Neural progenitor cell (in vitro differentiated cells): ENCODE measurements at regions not wholly inside any gene's neighbourhood (a gene's known extent, or its start where the extent isn't known, plus 50 kb on each side); places are given as distances from the start of the nearest gene placed in this dataset.

Experiments
- DNase-seq: peaks from one replicate; pipeline ENCODE4 v3.0.0-alpha.2; 2016; ENCODE audit warnings: low spot score
- H2AFZ ChIP-seq: fragments of 200-600 bp; sonication (generic); replicated peaks from 2 replicates; pipeline ENCODE4 v1.6.1; 2016; ENCODE audit warnings: antibody characterized with exemption
- H3F3A ChIP-seq: fragments of 200-600 bp; sonication (generic); 2 replicates; pipeline ENCODE4 v1.6.1; 2016; ENCODE audit warnings: antibody characterized with exemption, low read depth
- H3K27ac ChIP-seq: fragments of 200-600 bp; sonication (generic); 2 replicates; pipeline ENCODE4 v1.5.1; 2016; ENCODE audit warnings: mild to moderate bottlenecking
- H3K27me3 ChIP-seq: fragments of 200-600 bp; sonication (generic); 2 replicates; pipeline ENCODE4 v1.6.1; 2016; ENCODE audit warnings: mild to moderate bottlenecking, moderate library complexity
- H3K36me3 ChIP-seq: fragments of 200-600 bp; sonication (generic); 2 replicates; pipeline ENCODE4 v1.5.1; 2016
- H3K4me1 ChIP-seq: fragments of 200-600 bp; sonication (generic); 2 replicates; pipeline ENCODE4 v1.6.1; 2016; ENCODE audit warnings: mixed run types
- H3K4me2 ChIP-seq: fragments of 200-600 bp; sonication (generic); 2 replicates; pipeline ENCODE4 v1.6.1; 2016
- H3K4me3 ChIP-seq: fragments of 200-600 bp; sonication (generic); 2 replicates; pipeline ENCODE4 v1.5.1; 2016
- H3K79me2 ChIP-seq: fragments of 200-600 bp; sonication (generic); 2 replicates; pipeline ENCODE4 v1.6.1; 2016; ENCODE audit warnings: low read depth
- H3K9ac ChIP-seq: fragments of 200-600 bp; sonication (generic); 2 replicates; pipeline ENCODE4 v1.6.1; 2016
- H3K9me3 ChIP-seq: fragments of 200-600 bp; sonication (generic); 2 replicates; pipeline ENCODE4 v1.5.1; 2016; ENCODE audit warnings: low read depth
- H4K20me1 ChIP-seq: fragments of 200-600 bp; sonication (generic); 2 replicates; pipeline ENCODE4 v1.6.1; 2016; ENCODE audit warnings: low read depth
- H3K27ac Mint-ChIP-seq: 3 replicates; pipeline ENCODE4 v1.8.0; 2021; ENCODE audit warnings: mixed read lengths
- H3K27me3 Mint-ChIP-seq: 2 replicates; pipeline ENCODE4 v1.8.0; 2022; ENCODE audit warnings: low read depth, mild to moderate bottlenecking, inconsistent platforms, moderate library complexity, mixed read lengths; ENCODE audit not compliant: insufficient read depth
- H3K36me3 Mint-ChIP-seq: 3 replicates; pipeline ENCODE4 v1.8.0; 2021; ENCODE audit warnings: mixed read lengths
- H3K4me1 Mint-ChIP-seq: 3 replicates; pipeline ENCODE4 v1.8.0; 2021; ENCODE audit warnings: mixed read lengths
- H3K4me3 Mint-ChIP-seq: 3 replicates; pipeline ENCODE4 v1.8.0; 2021; ENCODE audit warnings: mild to moderate bottlenecking, moderate library complexity, mixed read lengths
- H3K9me3 Mint-ChIP-seq: 3 replicates; pipeline ENCODE4 v1.8.0; 2020; ENCODE audit warnings: mixed read lengths
- CTCF ChIP-seq: fragments of 200-600 bp; sonication (generic); IDR thresholded peaks from 2 replicates; pipeline ENCODE4 v1.5.1; 2017; ENCODE audit warnings: antibody characterized with exemption, mild to moderate bottlenecking
- EZH2 ChIP-seq: fragments of 200-600 bp; sonication (generic); IDR thresholded peaks from 2 replicates; pipeline ENCODE4 v1.6.1; 2017; ENCODE audit warnings: antibody characterized with exemption, mild to moderate bottlenecking, moderate library complexity
- EZH2phosphoT487 ChIP-seq: fragments of 200-600 bp; sonication (generic); IDR thresholded peaks from 2 replicates; pipeline ENCODE4 v1.6.1; 2017; ENCODE audit warnings: antibody characterized with exemption

GRCh38 chr14:83096092-83096491 lies 1562.4 kb upstream of the SEL1L start:
- Histone ChIP-seq H3K27ac (no peak overlapping the region), H3F3A (no peaks in the 10 kb centered on the region), H3K9me3 (no peaks in the 10 kb centered on the region), H3K4me2 (no peak overlapping the region), H2AFZ (no peak overlapping the region), H4K20me1 (no peaks in the 10 kb centered on the region), H3K27me3 (no peaks in the 10 kb centered on the region), H3K4me3 (no peak overlapping the region), H3K79me2 (no peaks in the 10 kb centered on the region), H3K36me3 (no peaks in the 10 kb centered on the region), H3K9ac (no peak overlapping the region), H3K4me1 (no peaks in the 10 kb centered on the region)
- Mint-ChIP-seq H3K36me3 (no peaks in the 10 kb centered on the region), H3K4me3 (no peak overlapping the region), H3K27me3 (no peaks in the 10 kb centered on the region), H3K27ac (no peak overlapping the region), H3K4me1 (no peaks in the 10 kb centered on the region), H3K9me3 (no peaks in the 10 kb centered on the region)
- DNase-seq: no peak
- TF ChIP-seq EZH2 (no peak), CTCF (no peak), EZH2phosphoT487 (no peak)

GRCh38 chr14:83101846-83102245 lies 1568.2 kb upstream of the SEL1L start:
- DNase-seq: no peak
- Mint-ChIP-seq H3K4me3 (no peak overlapping the region), H3K4me1 (no peaks in the 10 kb centered on the region), H3K27ac (no peak overlapping the region), H3K27me3 (no peaks in the 10 kb centered on the region), H3K9me3 (no peaks in the 10 kb centered on the region), H3K36me3 (no peaks in the 10 kb centered on the region)
- H3K36me3 ChIP-seq: no peaks in the 10 kb centered on the region
- H4K20me1 ChIP-seq: no peaks in the 10 kb centered on the region
- H3K4me2 ChIP-seq: no peak overlapping the region
- no peaks in the 10 kb centered on the region for H3F3A ChIP-seq
- no peaks in the 10 kb centered on the region for H3K9me3 ChIP-seq
- no peaks in the 10 kb centered on the region for H3K4me1 ChIP-seq
- no peak overlapping the region for H2AFZ ChIP-seq
- no peak overlapping the region for H3K27ac ChIP-seq
- H3K4me3 ChIP-seq: no peak overlapping the region
- no peak overlapping the region for H3K9ac ChIP-seq
- H3K79me2 ChIP-seq: no peaks in the 10 kb centered on the region
- TF ChIP-seq EZH2phosphoT487: no peak
- TF ChIP-seq EZH2: no peak
- TF ChIP-seq CTCF: no peak
- no peaks in the 10 kb centered on the region for H3K27me3 ChIP-seq

- H3F3A ChIP-seq: no peaks in the 10 kb centered on the region
- no peak for TF ChIP-seq EZH2phosphoT487
- no peak for TF ChIP-seq CTCF
- no peak for TF ChIP-seq EZH2
- no peak overlapping the region for H2AFZ ChIP-seq
- H3K27ac ChIP-seq: no peak overlapping the region
- H3K4me2 ChIP-seq: no peak overlapping the region
- no peaks in the 10 kb centered on the region for H3K79me2 ChIP-seq
- no peaks in the 10 kb centered on the region for H4K20me1 ChIP-seq
- Mint-ChIP-seq H3K4me3 (no peak overlapping the region), H3K27ac (no peak overlapping the region), H3K9me3 (no peaks in the 10 kb centered on the region), H3K4me1 (no peaks in the 10 kb centered on the region), H3K36me3 (no peaks in the 10 kb centered on the region), H3K27me3 (peaks cover 2% of the 10 kb centered on the region)
- H3K4me1 ChIP-seq: no peaks in the 10 kb centered on the region
- H3K9me3 ChIP-seq: no peaks in the 10 kb centered on the region
- no peak overlapping the region for H3K9ac ChIP-seq
- H3K4me3 ChIP-seq: no peak overlapping the region
- H3K36me3 ChIP-seq: no peaks in the 10 kb centered on the region
- H3K27me3 ChIP-seq: no peaks in the 10 kb centered on the region
- DNase-seq: no peak
Observed at GRCh38 chr14:83118029-83118428, 1584.4 kb upstream of the SEL1L start.

GRCh38 chr14:83120187-83120586 lies 1586.5 kb upstream of the SEL1L start:
- Mint-ChIP-seq H3K4me3 (no peak overlapping the region), H3K36me3 (no peaks in the 10 kb centered on the region), H3K27me3 (peaks cover 1% of the 10 kb centered on the region), H3K9me3 (no peaks in the 10 kb centered on the region), H3K27ac (no peak overlapping the region), H3K4me1 (peaks cover 6% of the 10 kb centered on the region)
- H3K36me3 ChIP-seq: no peaks in the 10 kb centered on the region
- H3K4me2 ChIP-seq: no peak overlapping the region
- no peak overlapping the region for H2AFZ ChIP-seq
- no peak for DNase-seq
- H3K79me2 ChIP-seq: no peaks in the 10 kb centered on the region
- no peak overlapping the region for H3K9ac ChIP-seq
- H3F3A ChIP-seq: no peaks in the 10 kb centered on the region
- no peaks in the 10 kb centered on the region for H3K27me3 ChIP-seq
- no peak overlapping the region for H3K27ac ChIP-seq
- no peaks in the 10 kb centered on the region for H4K20me1 ChIP-seq
- H3K4me3 ChIP-seq: no peak overlapping the region
- TF ChIP-seq CTCF: no peak
- TF ChIP-seq EZH2phosphoT487: no peak
- no peak for TF ChIP-seq EZH2
- H3K4me1 ChIP-seq: peaks cover 11% of the 10 kb centered on the region
- H3K9me3 ChIP-seq: no peaks in the 10 kb centered on the region
